HG02678 (cell line): ENCODE measurements at regions not wholly inside any gene's neighbourhood (a gene's known extent, or its start where the extent isn't known, plus 50 kb on each side); places are given as distances from the start of the nearest gene placed in this dataset.

Experiments
- ATAC-seq: cut with Tn5 transposase; IDR thresholded peaks from one replicate; pipeline ENCODE4 v1.9.1; 2021; ENCODE audit warnings: mild to moderate bottlenecking, moderate library complexity; ENCODE audit not compliant: unreplicated experiment

DNA sequence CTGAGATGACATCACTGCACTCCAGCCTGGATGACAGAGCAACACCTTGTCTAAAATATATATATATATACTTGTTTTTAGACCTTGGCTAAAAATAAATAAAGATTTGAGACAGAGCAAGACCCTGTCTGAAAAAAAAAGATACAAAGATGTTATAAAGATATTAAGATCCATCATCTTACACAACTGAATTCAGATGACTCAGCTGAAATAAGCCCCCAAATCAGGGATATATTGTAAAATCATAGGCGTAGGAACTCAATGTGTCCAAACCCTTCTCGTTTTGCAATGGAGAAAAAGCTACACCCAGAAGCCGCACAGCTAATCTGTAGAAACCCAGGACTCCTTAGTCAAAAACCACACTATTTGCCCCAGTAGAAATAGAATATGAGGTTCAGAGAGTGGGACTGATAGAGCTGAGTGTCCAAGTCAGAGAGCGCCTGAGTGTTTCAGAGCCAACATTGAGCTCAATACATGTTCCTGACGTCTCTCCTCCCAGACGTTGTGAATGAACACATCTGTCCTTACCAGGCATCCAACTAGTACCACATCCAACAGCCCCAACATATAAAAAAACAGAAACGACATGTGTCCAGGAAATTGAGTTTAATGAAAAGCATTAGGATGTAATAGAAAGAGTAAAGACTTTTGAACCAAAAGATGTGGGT is 207.9 kb upstream of the BLID start:
- ATAC-seq = no peak

DNA sequence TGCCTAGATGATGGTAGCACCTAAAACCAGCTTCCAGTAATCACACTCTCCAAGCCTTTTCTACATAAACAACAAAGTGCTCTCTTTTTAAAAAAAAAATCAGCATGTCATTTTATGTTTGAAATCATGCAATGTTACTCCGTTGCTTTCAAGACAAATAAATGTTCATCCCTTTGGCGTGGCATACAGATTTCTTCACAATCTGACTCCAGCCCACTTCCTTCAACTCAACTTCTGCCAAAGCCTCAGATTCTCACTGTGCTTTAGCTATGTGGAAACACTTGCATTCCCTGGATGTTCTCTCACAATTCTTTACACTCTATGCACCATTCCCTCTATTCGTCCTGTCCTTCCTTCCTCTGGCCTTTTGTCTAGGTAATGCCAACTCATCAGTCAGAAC is 206.3 kb upstream of the BLID start:
- ATAC-seq = no peak

GRCh38 chr11:122320671-122321070 is 204.7 kb upstream of the BLID start:
- no peak for ATAC-seq

DNA sequence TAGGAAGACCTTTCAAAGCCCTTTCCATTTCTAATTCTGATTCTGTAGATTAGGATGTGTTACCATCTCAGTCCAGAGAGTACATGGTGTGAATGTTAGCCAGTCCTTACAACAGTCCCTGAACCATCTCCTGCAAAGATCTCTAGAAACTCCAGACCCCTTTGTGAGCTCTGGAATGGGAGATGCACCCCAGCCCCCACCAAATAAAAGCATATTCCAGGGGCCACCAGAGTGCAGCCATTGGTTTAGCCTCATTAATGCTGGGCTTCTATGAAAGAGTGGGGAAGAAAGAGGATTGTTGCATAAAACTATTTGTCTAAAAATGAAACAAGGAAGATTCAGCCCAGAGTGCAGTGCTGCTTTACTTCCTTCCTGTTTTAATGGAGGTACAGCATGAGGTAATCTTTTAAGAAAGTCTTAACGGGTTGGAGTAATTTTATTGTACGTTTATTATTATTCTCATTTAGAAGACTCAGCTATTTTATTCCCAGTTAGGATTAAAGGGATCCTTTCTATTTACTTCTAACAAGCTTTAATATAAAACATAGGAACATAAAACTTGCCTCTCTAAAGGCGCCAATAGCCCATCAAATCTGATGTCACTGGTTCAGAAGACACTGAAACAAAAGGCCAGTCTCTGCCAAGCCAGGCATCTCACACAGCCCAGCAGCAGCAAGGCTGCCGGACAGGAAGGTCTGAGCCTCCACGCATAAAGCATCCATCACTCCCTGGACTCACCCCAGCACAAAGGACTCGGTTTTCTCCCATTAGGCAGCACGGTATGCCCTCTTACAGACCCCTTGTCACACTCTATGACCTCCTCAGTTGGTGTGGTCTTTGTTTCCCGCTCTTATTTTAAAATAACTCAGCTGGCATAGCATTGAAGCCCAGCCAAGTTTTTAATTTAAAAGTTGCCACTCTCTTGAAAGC is 203.9 kb upstream of the BLID start:
- ATAC-seq = no peak

DNA sequence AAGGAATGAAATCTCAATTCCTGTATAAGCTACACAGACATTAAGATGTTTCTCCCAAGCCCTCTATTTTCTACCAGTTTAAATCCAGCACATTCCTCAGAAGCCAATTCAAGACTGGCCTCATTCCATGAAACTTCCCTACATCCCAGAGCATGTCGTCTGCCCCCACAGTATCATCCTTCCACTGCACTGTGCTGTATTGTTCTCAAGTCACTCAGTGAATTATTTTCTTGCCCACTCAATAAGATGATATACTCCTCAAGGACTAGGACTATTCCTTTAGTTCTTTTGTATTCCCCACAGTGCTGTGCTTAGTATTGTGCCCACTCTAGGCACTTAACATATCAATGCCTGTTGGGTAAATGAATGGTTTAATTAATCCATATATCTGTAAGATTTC is 203.1 kb upstream of the BLID start:
- no peak for ATAC-seq

GRCh38 chr11:122317305-122317704 is 201.3 kb upstream of the BLID start:
- ATAC-seq = no peak

- ATAC-seq = no peak
Observed at GRCh38 chr11:122313581-122313980, 197.6 kb upstream of the BLID start.

DNA sequence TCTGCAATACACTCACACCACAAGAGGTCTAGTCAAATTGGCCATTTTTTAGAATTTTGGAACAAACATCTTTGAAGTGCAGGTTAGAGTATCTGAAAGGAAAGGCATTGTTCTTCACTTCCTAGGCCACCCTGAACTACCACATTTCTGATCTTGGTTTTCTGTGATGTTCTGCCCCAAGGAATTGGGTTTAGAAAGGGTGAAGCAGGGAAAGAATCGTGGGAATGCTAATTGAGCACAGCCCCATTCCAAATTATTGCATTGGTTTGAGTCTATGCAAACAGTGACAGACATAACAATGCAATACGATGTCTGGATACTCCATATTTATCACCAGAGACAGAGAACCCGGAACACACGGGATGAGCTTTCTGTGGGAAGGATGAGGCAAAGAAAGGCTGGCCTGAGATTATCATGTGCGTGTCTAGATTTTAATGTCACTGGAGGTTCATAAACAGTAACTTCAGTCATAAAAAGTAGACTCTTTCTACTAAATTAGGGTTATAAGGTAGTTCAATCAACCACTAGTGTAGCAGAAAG is 195.3 kb upstream of the BLID start:
- no peak for ATAC-seq

GRCh38 chr11:122310766-122311165 is 194.8 kb upstream of the BLID start:
- no peak for ATAC-seq

DNA sequence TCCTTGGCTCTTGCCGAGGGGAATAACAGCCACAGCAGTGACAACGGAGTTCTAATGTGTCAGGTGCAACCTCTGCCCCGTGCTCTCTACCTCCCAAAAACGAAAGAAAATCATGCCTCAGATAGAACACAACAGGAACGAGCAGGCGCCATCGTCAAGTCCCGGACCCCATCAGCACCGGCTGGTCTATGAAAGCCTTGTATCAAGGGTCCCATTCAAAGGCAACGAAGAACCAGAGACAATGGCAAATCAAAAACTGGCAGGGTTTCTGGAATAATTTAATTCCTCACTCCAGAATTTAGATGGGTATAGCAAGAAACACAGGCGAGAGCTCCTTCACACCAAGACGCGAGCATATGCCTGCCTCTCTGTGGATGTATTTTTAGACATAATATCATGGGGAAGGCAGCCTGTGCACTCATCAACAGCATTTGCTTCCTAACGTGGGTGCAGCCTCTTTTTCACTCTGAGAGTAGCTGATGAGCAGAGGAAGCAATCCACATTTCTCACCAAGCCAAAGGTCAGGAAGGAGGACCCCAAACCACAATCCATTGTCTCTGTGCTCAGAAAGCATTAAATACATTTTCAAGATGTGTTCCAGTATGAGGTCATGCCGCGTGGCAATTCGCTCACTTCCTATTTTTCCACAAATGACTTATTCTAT is 193.4 kb upstream of the BLID start:
- no peak for ATAC-seq

GRCh38 chr11:122308226-122308625 is 192.2 kb upstream of the BLID start:
- ATAC-seq = no peak

DNA sequence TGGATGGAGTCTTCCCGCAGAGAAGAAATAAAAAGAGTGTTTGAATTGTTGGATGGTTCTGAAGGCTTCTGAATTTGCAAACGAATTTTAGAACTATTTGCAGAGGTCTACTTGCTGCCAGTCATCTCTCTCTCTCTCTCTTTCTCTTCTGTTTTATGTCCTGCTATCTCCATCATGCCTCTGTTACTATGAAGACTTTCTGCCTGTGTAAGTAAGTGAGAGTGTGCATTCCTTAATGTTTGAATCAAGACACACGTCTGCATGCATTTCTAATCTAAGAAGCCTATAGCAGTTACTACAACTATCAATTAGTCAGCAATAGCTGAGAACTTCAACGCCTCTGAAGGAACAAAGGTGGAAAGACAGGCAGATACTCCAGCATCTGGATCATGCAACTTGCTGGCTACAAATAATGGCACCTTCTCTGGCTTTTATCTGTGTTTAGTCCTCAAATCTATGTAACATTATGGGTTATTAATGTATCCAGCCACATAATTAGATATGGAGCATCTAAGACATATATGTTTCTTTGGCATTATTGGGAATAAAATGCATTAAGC is 191.5 kb upstream of the BLID start:
- ATAC-seq = no peak

DNA sequence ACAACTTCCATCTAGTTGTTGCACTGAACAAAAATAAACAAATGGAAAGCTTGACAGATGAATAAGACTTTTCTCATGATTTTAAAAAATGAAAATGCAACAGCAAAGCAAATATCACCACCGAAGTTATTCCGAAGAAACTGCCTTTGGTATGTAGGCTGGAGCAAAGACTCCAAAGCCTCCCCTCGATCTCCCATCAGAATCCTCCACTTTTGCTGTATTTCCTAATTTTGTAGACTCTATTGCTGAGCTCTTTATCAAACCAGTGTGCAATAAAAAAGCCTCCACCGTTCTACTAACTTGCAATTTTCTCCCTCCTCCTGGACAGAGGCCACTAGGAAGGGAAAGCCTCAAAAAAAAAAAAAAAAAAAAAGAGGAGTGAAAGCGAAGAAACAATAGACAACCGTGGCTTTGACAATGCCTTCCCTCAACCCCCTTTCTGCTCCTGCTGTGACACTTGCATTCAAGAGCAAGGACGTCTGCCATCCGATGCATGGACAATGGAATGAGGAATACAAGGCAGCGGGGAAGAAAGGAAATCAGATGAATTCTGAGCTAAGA is 190.9 kb upstream of the BLID start:
- ATAC-seq = no peak

- ATAC-seq = no peak
Observed at GRCh38 chr11:122305426-122306320, 189.7 kb upstream of the BLID start.

GRCh38 chr11:122304973-122305372 is 189.0 kb upstream of the BLID start:
- ATAC-seq = no peak

DNA sequence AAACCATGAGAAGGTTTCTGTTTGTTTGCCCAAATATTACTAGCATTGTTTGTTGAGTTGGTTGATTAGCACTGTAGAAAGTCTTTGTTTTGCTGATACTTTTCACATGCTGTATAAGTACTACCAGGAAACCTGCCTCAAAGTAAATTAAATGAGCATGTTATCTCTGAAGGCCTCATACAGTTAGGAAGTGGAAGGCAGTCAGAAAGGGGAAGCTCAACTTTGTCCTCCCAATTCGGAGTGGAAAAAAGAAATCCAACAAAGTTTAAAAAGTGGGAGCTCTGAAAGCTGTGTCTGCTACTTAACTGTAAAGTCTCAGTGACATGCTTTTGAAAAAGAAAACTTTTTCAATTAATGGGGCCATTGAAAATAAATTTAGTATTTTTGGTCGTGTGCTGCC is 188.3 kb upstream of the BLID start:
- ATAC-seq = no peak

DNA sequence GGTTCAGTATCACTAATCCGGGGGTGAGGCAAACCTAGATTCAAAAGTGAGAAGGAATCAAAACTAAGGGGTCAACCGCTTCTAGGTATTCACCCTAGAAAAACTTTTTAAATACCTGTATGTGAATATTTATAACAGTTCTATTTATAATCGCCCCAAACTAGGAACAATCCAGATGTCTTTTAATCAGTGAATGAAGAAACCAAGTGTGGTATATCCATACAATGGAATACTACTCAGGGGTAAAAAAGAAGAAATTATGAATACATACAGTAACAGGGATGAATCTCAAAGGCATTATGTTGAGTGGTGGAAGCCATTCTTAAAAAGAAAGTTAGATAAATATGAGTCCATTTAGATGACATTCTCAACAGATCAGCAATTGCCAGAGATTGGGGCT is 178.0 kb upstream of the BLID start:
- ATAC-seq = no peak

- no peak for ATAC-seq
Observed at GRCh38 chr11:122293296-122294023, 177.4 kb upstream of the BLID start.

DNA sequence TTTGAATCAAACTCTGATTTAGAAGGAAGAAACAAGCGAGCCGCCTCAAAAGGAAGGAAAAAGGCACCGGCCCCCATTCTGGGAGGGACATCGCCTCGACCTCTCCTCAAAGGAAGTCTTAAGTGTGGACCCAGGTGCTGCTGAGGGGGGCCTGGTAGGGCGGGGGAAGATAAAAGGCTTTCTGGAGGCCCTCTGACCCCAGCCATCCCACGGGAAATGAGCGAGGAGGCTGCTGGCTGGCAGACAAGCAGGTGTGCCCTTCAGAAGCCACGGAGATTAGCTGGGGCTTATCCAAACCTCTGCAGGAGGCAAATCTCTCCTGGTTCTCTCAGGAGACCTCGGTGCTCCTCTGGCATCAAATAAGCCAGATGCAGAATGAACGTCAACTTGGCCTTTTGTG is 171.4 kb upstream of the BLID start:
- ATAC-seq = no peak
